Skeletal muscle tissue (tissue), 3 donors: ENCODE measurements at regions not wholly inside any gene's neighbourhood (a gene's known extent, or its start where the extent isn't known, plus 50 kb on each side); places are given as distances from the start of the nearest gene placed in this dataset.

Experiments used
- H3K27ac ChIP-seq: one replicate; pipeline ENCODE4 v1.7.0; 2013; ENCODE audit warnings: mild to moderate bottlenecking, low read depth, low read length, inconsistent platforms
- H3K27me3 ChIP-seq, 3 donors: one replicate each; pipeline ENCODE4 v1.7.0; 2013; ENCODE audit warnings: low read length in 3 of 3; ENCODE audit not compliant: control insufficient read depth in 3 of 3, insufficient read depth in 3 of 3
- H3K36me3 ChIP-seq, 3 donors: one replicate each; pipeline ENCODE4 v1.7.0; 2013; ENCODE audit warnings: low read length in 3 of 3; ENCODE audit not compliant: control insufficient read depth in 3 of 3, insufficient read depth in 3 of 3
- H3K4me1 ChIP-seq, 3 donors: one replicate each; pipeline ENCODE4 v1.7.0; 2013; ENCODE audit warnings: low read length in 3 of 3, mild to moderate bottlenecking in 3 of 3; ENCODE audit not compliant: control insufficient read depth in 3 of 3, insufficient read depth in 3 of 3
- H3K4me3 ChIP-seq, 3 donors: one replicate each; pipeline ENCODE4 v1.7.0; 2013; ENCODE audit warnings: low read length in 3 of 3
- H3K9ac ChIP-seq, 3 donors: one replicate each; pipeline ENCODE4 v1.7.0; 2013; ENCODE audit warnings: low read length in 3 of 3, mild to moderate bottlenecking in 3 of 3, moderate library complexity in 2 of 3, low read depth in 1 of 3
- H3K9me3 ChIP-seq, 3 donors: one replicate each; pipeline ENCODE4 v1.7.0; 2013; ENCODE audit warnings: low read length in 3 of 3; ENCODE audit not compliant: control insufficient read depth in 3 of 3
- donor health status: Osteomylitis.

DNA sequence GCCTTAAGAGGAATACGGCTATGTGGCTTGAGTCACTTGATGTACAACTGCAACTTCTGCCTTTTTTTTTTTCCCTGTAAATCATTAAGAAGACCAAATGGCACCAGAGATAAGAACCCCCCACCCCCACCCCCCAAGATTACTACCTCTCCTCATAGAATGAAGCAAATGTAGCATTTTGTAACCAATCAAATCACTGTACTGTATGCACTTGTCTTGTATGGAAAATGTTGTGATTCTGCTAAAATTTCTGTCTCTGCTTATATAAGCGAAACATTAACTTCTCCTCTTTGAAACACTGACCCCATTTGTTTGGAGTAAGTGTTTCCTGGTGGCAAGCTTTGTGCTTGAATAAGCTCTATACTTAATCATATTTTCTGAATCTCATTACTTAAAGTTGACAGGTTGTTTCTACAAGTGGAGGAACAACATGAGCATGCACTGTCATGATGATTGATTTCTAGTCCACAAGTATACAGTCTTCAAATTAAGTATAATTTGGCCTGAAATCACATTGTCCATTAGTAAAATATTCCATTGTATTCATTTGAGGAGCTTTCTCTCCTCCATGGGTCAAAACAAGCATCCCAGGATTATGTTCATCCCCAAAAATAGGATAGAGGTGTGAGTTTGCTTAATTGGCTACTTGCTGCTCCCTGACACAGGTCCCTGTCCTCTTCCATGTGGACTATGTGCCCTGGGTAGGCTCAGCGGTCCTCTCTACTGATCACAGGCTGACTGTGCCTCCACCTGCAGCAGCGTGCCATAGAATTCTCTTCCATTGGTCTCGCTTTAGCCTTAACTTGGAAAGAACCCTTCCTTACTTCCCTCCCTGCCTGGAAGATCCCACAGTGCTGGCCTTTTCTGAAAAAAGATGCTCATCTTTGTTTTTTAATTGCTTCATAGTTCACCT lies 104.0 kb upstream of the BMP2K start:
- Histone ChIP-seq H3K36me3 (no peaks in the 10 kb centered on the region), H3K4me1 (peaks cover 0 to 2% (median 2%) of the 10 kb centered on the region in 3 donors), H3K9me3 (no peaks in the 10 kb centered on the region), H3K4me3 (no peak overlapping the region), H3K9ac (no peak overlapping the region), H3K27me3 (no peaks in the 10 kb centered on the region), H3K27ac (no peak overlapping the region)

DNA sequence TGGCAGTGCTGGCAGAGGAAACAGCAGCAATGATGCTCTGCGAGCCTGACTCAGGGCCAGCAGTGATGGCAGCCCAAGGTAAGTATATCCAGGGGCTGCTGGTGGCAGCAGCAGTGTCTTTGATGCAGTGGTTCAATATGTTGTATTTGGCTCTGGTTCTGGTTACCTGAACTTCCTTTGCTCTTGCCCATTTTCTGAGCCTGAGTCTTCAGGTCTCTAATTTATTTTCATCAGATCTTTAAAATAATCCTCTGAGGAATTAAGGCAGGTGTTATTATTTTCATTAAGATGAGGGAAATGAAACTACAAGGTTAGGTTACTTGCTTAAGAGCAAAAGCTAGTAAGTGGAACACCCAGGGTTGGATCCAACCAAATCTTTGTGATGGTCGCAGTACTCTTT lies 102.8 kb upstream of the BMP2K start:
- peaks cover 0 to 2% (median 0%) of the 10 kb centered on the region in 3 donors for H3K4me1 ChIP-seq
- H3K27me3 ChIP-seq: no peaks in the 10 kb centered on the region
- no peaks in the 10 kb centered on the region for H3K36me3 ChIP-seq
- no peak overlapping the region for H3K27ac ChIP-seq
- no peak overlapping the region for H3K4me3 ChIP-seq
- H3K9me3 ChIP-seq: no peaks in the 10 kb centered on the region
- H3K9ac ChIP-seq: no peak overlapping the region

DNA sequence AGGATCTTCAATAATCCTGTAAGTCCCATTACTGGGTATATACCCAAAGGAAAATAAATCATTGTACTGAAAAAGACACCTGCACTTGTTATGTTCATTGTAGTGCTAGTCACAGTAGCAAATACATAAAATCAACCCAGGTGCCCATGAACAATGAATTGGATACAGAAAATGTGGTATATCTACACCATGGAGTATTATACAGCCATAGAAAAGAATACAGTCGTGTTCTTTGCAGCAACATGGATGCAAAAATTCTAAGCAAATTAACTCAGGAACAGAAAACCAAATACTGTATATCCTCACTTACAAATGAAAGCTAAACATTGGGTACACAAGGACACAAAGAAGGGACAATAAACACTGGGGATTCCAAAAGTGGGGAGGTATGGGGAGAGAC lies 100.8 kb upstream of the BMP2K start:
- no peaks in the 10 kb centered on the region for H3K9me3 ChIP-seq
- no peak overlapping the region for H3K27ac ChIP-seq
- no peaks in the 10 kb centered on the region for H3K36me3 ChIP-seq
- H3K27me3 ChIP-seq: no peaks in the 10 kb centered on the region
- H3K4me3 ChIP-seq: no peak overlapping the region
- no peaks in the 10 kb centered on the region for H3K4me1 ChIP-seq
- H3K9ac ChIP-seq: no peak overlapping the region

DNA sequence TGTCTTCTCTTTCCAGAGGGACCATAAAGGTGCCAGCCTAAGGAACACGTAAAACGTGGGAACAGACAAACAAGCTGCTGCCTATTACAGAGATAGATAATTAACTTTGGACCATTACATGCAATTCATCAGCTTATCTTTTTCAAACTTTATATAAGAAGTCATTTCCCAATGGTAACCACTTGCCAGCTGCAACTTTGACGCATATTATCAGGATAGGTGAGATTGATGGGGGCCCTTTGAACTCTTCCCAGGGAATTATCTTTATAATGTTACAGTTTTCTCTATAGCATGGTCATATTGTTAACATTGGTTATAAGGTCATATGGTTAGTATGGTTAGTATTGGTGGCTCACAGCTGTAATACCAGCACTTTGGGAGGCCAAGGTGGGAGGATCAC lies 94.1 kb upstream of the BMP2K start:
- H3K27me3 ChIP-seq: no peaks in the 10 kb centered on the region
- H3K27ac ChIP-seq: no peak overlapping the region
- no peaks in the 10 kb centered on the region for H3K36me3 ChIP-seq
- H3K9ac ChIP-seq: no peak overlapping the region
- H3K4me3 ChIP-seq: no peak overlapping the region
- H3K9me3 ChIP-seq: no peaks in the 10 kb centered on the region
- peaks cover 0 to 4% (median 0%) of the 10 kb centered on the region in 3 donors for H3K4me1 ChIP-seq

DNA sequence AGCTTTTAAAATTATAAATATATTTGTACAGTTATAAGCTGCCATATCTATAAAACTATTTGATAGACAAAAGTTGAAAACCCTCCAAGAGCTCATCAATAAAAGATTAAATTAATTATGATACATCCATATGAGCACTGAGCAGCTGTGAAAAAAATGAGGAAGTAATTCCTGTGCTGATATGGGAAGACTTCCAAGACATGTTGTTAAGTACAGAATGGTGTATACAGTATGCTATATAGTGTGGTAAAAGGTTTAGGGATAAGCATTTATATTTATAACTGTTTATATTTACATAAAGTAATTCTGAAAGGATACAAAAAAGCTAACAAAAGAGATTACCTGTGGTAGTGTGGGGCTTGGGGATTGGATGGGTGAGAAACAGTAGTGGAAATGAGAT lies 92.8 kb upstream of the BMP2K start:
- H3K4me1 ChIP-seq: peaks cover 0 to 4% (median 0%) of the 10 kb centered on the region in 3 donors
- H3K36me3 ChIP-seq: no peaks in the 10 kb centered on the region
- no peak overlapping the region for H3K27ac ChIP-seq
- no peaks in the 10 kb centered on the region for H3K9me3 ChIP-seq
- H3K27me3 ChIP-seq: no peaks in the 10 kb centered on the region
- no peak overlapping the region for H3K9ac ChIP-seq
- H3K4me3 ChIP-seq: no peak overlapping the region

DNA sequence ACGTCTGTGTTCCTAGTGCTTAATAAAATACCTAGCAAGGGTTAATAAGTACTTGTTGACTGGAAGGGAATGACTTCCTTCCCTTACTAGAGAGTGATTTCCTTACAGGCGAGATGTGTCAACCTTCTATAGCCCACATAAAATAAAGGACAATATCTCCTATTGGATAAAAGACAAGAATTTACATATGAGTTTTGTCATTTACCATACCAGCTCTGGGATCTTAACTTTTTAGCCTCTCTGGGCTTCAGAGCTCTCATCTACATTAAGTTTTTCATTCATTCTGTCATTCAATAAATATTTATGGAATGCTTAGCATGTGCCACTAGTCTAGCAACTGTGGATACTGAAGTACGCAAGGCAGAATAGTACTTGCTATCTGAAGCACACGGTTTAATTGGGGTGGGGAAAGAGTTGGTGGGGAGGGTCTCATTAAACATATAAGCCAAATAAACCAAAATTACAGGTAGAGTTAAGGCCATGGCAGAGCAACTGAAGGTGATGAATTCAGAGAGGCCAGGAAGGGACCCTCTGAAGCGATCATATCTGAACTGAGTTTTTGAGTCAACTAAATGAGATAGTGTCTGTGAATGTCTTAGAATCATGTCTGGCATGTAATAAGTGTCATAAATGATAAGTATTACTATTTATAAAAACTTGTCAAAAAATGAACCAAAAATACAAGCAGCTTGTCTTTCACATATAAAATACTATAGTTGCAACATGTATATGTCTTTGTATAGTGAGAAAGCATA lies 91.6 kb upstream of the BMP2K start:
- H3K9me3 ChIP-seq: no peaks in the 10 kb centered on the region
- no peak overlapping the region for H3K9ac ChIP-seq
- H3K4me3 ChIP-seq: no peak overlapping the region
- H3K4me1 ChIP-seq: peaks cover 0 to 4% (median 0%) of the 10 kb centered on the region in 3 donors
- no peaks in the 10 kb centered on the region for H3K27me3 ChIP-seq
- H3K36me3 ChIP-seq: no peaks in the 10 kb centered on the region
- H3K27ac ChIP-seq: no peak overlapping the region

DNA sequence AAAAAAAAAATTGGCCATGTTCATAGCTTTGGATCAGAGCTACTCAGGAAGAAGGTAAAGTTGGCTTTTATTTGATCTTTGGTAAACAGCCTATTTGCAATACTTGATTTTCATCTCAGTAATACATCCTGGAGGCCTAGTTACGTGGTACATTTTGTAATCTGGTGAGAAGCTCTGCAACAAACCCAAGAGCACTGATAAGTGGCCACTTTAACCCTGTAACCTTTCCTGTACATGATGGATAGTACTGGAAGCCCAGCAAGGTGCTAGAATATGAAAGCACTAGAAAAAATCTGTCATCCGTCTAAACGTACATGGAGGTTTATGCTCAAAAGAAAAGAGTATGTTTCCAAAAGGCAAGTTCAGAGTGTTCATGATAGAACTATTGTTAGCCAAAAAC lies 88.3 kb upstream of the BMP2K start:
- H3K9me3 ChIP-seq: no peaks in the 10 kb centered on the region
- H3K4me1 ChIP-seq: peaks cover 0 to 9% (median 4%) of the 10 kb centered on the region in 3 donors
- no peak overlapping the region for H3K27ac ChIP-seq
- no peaks in the 10 kb centered on the region for H3K36me3 ChIP-seq
- no peak overlapping the region for H3K9ac ChIP-seq
- no peaks in the 10 kb centered on the region for H3K27me3 ChIP-seq
- H3K4me3 ChIP-seq: no peak overlapping the region

DNA sequence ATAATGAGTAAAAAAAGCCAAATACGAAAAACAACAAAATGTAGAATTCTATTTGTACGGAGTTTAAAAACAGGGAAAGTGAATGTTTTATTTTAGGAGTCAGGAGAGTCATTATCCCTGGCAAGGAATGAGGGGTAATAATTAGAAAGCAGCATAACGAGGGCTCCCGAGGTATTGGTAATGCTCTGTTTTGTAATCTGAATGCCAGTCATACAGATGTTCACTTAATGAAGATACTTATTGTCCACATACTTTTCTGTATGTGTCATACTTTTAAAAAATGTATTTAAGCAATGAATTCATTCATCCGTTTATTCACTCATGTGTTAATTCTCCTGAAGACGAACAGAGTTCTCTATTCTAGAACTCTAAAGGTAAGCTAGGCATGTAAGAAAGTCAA lies 87.8 kb upstream of the BMP2K start:
- H3K27me3 ChIP-seq: no peaks in the 10 kb centered on the region
- no peak overlapping the region for H3K4me3 ChIP-seq
- H3K9ac ChIP-seq: no peak overlapping the region

DNA sequence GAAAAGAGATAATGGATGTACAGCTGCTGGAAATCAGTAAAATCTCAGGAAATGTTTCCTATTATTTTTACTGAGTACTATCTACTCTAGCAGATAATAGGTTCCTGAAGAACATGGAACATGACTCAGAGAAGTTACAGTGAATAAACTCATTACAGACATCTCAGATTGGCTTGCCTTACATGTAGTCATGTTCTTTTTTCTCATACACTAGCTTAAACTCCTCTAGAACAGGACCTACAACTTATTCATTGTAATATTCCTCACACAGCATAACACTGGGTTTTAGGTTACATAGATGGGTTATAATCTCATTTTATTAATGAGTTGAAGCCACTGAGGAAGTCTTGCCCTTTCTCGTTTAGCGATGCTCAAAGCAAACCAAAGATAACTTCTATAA lies 86.9 kb upstream of the BMP2K start:
- Histone ChIP-seq H3K9me3 (no peaks in the 10 kb centered on the region), H3K27ac (no peak overlapping the region), H3K9ac (no peak overlapping the region), H3K4me3 (no peak overlapping the region), H3K36me3 (no peaks in the 10 kb centered on the region), H3K27me3 (no peaks in the 10 kb centered on the region), H3K4me1 (peaks cover 0 to 11% (median 0%) of the 10 kb centered on the region in 3 donors)

More for the DNA sequence above, 87.8 kb upstream of the BMP2K start:
- Histone ChIP-seq H3K36me3 (no peaks in the 10 kb centered on the region), H3K9me3 (no peaks in the 10 kb centered on the region), H3K4me1 (peaks cover 0 to 11% (median 4%) of the 10 kb centered on the region in 3 donors), H3K27ac (no peak overlapping the region)

DNA sequence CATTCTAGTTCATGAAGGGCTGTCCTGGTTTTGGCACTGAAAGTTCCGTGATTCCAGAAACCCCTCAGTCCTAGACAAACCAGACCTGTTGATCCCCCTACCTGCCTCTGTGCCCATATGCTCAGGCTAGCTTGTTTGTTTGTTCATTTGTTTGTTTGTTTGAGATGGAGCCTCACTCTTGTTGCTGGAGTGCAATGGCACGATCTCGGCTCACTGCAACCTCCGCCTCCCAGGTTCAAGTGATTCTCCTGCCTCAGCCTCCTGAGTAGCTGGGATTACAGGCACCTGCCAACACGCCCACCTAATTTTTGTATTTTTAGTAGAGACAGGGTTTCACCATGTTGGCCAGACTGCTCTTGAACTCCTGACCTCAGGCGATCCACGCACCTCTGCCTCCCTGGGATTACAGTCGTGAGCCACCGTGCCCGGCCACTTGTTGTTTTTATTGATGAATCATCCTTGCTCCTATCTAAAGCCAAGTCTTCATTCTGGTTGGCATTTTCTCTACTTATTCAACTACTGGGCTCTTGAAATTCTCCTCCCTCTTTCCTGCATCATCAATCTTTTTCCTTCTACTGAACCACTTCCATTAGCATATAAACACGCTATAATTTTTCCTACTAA lies 86.3 kb upstream of the BMP2K start:
- Histone ChIP-seq H3K36me3 (no peaks in the 10 kb centered on the region), H3K9me3 (no peaks in the 10 kb centered on the region), H3K4me1 (peaks cover 0 to 11% (median 0%) of the 10 kb centered on the region in 3 donors), H3K4me3 (no peak overlapping the region), H3K27ac (no peak overlapping the region), H3K27me3 (no peaks in the 10 kb centered on the region), H3K9ac (no peak overlapping the region)
